ENCODE measurements at regions not wholly inside any gene's neighbourhood (a gene's known extent, or its start where the extent isn't known, plus 50 kb on each side); places are given as distances from the start of the nearest gene placed in this dataset.

DNA sequence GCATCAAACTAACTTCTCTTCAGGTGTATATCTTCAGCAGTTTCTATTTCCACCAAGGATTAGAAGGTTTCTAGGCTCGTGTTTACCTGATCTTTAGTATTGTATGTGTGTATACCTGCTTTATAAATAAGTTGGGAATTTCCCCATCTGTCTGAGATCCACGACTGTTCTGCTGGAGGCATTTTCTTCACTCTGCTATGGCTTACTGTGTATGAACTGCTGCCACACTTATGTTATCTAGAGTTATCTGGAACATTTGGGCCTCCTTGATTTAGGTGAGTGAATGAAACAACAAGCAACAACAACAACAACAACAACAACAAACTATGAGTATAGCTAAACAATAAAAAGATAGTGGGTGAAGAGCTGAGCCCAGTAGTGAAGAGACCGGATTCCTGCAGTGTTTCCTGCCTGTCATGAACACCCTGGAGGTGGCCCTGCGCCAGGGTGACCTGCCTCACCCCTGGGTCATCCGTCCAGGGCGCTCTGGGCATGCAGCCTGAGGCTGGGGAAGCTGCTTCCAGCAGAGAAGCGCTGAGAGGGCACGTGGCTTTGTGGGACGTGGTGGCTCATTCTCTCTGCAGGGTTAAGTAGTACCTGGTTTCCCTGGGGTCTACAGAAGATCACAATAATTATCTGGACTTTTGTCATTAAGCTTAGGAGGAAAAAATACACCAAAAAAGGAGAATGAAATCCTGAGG is 56.1 kb upstream of the GATA6 start:
- TF ChIP-seq, protein P1, sequence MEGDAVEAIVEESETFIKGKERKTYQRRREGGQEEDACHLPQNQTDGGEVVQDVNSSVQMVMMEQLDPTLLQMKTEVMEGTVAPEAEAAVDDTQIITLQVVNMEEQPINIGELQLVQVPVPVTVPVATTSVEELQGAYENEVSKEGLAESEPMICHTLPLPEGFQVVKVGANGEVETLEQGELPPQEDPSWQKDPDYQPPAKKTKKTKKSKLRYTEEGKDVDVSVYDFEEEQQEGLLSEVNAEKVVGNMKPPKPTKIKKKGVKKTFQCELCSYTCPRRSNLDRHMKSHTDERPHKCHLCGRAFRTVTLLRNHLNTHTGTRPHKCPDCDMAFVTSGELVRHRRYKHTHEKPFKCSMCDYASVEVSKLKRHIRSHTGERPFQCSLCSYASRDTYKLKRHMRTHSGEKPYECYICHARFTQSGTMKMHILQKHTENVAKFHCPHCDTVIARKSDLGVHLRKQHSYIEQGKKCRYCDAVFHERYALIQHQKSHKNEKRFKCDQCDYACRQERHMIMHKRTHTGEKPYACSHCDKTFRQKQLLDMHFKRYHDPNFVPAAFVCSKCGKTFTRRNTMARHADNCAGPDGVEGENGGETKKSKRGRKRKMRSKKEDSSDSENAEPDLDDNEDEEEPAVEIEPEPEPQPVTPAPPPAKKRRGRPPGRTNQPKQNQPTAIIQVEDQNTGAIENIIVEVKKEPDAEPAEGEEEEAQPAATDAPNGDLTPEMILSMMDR (IDR thresholded peaks at IDR 0.05; ENCODE audit: poor library complexity, severe bottlenecking) = no peak
- TF ChIP-seq EZH2 (IDR thresholded peaks at IDR 0.05; ENCODE audit: borderline replicate concordance, insufficient read depth, low read length, poor library complexity, severe bottlenecking) (no peak), POLR2AphosphoS5 (IDR thresholded peaks at IDR 0.05) (no peak), TAF1 (IDR thresholded peaks at IDR 0.05; ENCODE audit: low read depth) (no peak), EP300 (conservative IDR thresholded peaks at IDR 0.05; ENCODE audit: poor library complexity, severe bottlenecking) (no peak), MXI1 (conservative IDR thresholded peaks at IDR 0.05; ENCODE audit: poor library complexity, severe bottlenecking) (no peak)
